ENCODE measurements at regions not wholly inside any gene's neighbourhood (a gene's known extent, or its start where the extent isn't known, plus 50 kb on each side); places are given as distances from the start of the nearest gene placed in this dataset.

DNA sequence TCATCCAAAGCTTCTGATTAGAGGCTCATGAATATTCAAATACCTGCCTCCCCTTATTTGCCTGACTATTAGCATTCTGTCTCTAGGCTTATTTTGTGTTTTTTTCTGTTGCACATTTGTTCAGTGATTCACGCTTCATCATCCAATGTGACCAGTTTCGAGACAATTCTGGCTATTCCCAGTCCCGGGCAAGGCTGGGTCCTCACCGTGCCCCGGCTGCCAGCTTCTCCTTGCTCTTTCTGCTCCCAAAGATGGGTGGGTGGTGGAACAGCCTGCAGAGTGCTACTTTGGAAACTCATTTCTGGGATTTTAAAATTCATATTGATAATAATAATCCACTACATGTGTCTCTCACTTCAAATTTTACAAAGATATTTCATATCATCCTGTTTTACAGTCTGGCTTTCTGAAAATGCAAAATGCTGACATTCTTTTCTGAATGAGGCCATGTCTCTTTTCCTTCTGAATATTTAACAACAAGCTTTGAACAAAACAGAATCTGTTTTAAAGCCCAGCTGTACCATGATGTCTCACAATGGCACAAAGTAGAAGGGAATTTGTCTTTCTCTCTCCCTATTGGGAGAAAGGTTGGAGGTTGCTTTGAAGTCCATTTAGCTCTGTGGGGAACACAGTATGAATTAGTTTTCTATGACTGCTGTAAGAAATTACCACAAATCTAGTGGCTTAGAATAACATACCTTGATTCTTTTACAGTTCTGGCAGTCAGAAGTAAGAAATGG lies 116.9 kb upstream of the CDH13 start:
- Histone ChIP-seq H3K27me3 (peaks cover 0 to 6% (median 0%) of the 10 kb centered on the region in 4 donors), H3K27ac (replicated peaks in 1 of 4) (no peak overlapping the region), H3K4me1 (no peaks in the 10 kb centered on the region), H3K36me3 (no peaks in the 10 kb centered on the region), H3K9me3 (peaks cover 0 to 11% (median 2%) of the 10 kb centered on the region in 4 donors), H3K4me3 (no peak overlapping the region)
- intact Hi-C loops (cut with DNase I): no loop called here
- no peak for DNase-seq (ENCODE audit: extremely low spot score)
- WGBS: 87% methylated on average over 5 of the region's 5 CpGs
- TF ChIP-seq EP300 (IDR thresholded peaks at IDR 0.05) (no peak), POLR2A (IDR thresholded peaks at IDR 0.05; ENCODE audit: low read depth) (no peak), POLR2AphosphoS5 (IDR thresholded peaks at IDR 0.05) (no peak)
- TF ChIP-seq, protein P1, sequence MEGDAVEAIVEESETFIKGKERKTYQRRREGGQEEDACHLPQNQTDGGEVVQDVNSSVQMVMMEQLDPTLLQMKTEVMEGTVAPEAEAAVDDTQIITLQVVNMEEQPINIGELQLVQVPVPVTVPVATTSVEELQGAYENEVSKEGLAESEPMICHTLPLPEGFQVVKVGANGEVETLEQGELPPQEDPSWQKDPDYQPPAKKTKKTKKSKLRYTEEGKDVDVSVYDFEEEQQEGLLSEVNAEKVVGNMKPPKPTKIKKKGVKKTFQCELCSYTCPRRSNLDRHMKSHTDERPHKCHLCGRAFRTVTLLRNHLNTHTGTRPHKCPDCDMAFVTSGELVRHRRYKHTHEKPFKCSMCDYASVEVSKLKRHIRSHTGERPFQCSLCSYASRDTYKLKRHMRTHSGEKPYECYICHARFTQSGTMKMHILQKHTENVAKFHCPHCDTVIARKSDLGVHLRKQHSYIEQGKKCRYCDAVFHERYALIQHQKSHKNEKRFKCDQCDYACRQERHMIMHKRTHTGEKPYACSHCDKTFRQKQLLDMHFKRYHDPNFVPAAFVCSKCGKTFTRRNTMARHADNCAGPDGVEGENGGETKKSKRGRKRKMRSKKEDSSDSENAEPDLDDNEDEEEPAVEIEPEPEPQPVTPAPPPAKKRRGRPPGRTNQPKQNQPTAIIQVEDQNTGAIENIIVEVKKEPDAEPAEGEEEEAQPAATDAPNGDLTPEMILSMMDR (IDR thresholded peaks at IDR 0.05): no peak

DNA sequence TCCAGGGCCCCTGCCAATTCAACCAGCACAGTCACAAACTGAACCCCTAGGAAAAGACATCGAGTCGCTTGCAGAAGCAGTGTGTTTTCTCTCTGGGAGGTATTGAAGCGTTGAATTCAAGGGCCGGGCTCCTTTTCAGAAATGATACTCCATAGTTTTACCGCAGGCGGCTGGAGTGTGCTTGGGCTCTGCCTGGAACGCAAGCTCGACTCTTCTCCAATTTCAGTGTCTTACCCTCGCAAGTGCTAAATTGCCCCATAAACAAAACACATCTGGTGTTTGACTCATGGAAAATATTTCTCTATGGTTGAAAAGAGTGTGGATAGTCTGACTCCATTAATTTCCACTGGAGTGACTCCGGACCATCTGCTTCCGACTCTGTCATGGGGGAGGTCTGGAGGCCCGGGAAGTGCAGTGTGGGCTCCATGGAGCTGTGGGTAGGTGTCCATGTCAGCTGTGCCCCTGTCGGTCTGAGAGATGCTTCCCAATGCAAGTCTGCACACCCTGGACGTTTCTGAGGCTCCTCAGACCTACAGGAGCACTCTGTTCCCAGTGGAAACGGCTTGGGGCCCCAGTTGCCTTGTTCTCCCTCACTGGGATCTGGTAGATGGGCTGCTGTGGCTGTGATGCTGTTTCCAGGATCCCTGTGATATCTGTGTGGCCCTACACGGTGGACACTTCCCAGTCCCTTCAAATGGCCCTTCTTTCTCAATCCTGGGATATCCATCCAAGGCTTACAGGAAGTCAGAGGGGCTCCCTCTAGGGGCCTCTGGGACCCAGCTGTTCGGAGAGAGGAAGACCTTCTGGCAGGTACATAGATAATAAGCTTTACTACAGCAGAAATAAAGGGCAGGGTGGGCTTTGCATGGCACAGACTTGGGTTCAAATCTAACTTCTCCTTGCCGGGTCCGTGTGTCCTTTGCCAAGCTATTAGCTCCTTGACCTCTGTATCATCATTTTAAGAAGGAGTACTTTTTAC lies 119.8 kb upstream of the CDH13 start:
- no peak for DNase-seq (ENCODE audit: extremely low spot score)
- H3K4me3 ChIP-seq: no peak overlapping the region
- H3K27me3 ChIP-seq: peaks cover 0 to 14% (median 0%) of the 10 kb centered on the region in 4 donors
- H3K4me1 ChIP-seq: no peaks in the 10 kb centered on the region
- WGBS: 68% methylated on average over 18 of the region's 19 CpGs
- intact Hi-C loops (cut with DNase I): no loop called here
- TF ChIP-seq EP300 (IDR thresholded peaks at IDR 0.05) (no peak), POLR2AphosphoS5 (IDR thresholded peaks at IDR 0.05) (no peak), POLR2A (IDR thresholded peaks at IDR 0.05; ENCODE audit: low read depth) (no peak)
- TF ChIP-seq, protein P1 (IDR thresholded peaks at IDR 0.05): no peak
- no peaks in the 10 kb centered on the region for H3K36me3 ChIP-seq
- H3K27ac ChIP-seq (replicated peaks in 1 of 4): no peak overlapping the region
- H3K9me3 ChIP-seq: peaks cover 0 to 11% (median 2%) of the 10 kb centered on the region in 4 donors

DNA sequence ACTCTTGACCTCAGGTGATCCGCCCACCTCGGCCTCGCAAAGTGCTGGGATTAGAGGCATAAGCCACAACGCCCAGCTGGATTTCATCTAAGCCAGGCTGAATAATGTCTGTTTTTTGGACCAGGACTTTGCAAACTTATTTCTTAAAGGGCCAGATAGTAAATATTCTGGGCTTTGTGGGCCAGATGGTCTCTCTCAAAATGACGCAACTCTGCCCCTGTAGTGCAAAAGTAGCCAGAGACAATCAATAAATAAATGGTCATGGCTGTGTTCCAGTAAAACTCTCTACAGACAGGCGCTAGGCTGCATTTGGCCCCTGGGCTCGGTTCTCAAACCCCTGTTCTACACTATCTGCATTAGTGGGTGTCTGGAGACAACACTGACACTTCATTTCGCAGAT lies 121.9 kb upstream of the CDH13 start:
- H3K4me3 ChIP-seq: no peak overlapping the region
- intact Hi-C loops (cut with DNase I): no loop called here
- no peak for DNase-seq (ENCODE audit: extremely low spot score)
- peaks cover 0 to 14% (median 0%) of the 10 kb centered on the region in 4 donors for H3K27me3 ChIP-seq
- 43% methylated on average over 8 of the region's 8 CpGs for WGBS
- TF ChIP-seq, protein P1 (IDR thresholded peaks at IDR 0.05): no peak
- no peak for TF ChIP-seq POLR2A (IDR thresholded peaks at IDR 0.05; ENCODE audit: low read depth)
- no peak for TF ChIP-seq EP300 (IDR thresholded peaks at IDR 0.05)
- TF ChIP-seq POLR2AphosphoS5 (IDR thresholded peaks at IDR 0.05): no peak
- no peaks in the 10 kb centered on the region for H3K36me3 ChIP-seq
- H3K4me1 ChIP-seq: no peaks in the 10 kb centered on the region
- peaks cover 0 to 11% (median 2%) of the 10 kb centered on the region in 4 donors for H3K9me3 ChIP-seq
- H3K27ac ChIP-seq (replicated peaks in 1 of 4): no peak overlapping the region

- WGBS: 65% methylated on average over 4 of the region's 4 CpGs
- H3K4me1 ChIP-seq: no peaks in the 10 kb centered on the region
- no peak overlapping the region for H3K27ac ChIP-seq (replicated peaks in 1 of 4)
- no peaks in the 10 kb centered on the region for H3K9me3 ChIP-seq
- H3K27me3 ChIP-seq: peaks cover 0 to 9% (median 0%) of the 10 kb centered on the region in 4 donors
- intact Hi-C loops (cut with DNase I): no loop called here
- DNase-seq (ENCODE audit: extremely low spot score): no peak
- H3K36me3 ChIP-seq: no peaks in the 10 kb centered on the region
- no peak overlapping the region for H3K4me3 ChIP-seq
- TF ChIP-seq POLR2A (IDR thresholded peaks at IDR 0.05; ENCODE audit: low read depth): no peak
- TF ChIP-seq, protein P1 (IDR thresholded peaks at IDR 0.05): no peak
- TF ChIP-seq POLR2AphosphoS5 (IDR thresholded peaks at IDR 0.05): no peak
- TF ChIP-seq EP300 (IDR thresholded peaks at IDR 0.05): no peak
Measured at GRCh38 chr16:82499302-82499701, 127.5 kb upstream of the CDH13 start.
